Suprapubic skin (tissue), 4 donors: ENCODE measurements at regions not wholly inside any gene's neighbourhood (a gene's known extent, or its start where the extent isn't known, plus 50 kb on each side); places are given as distances from the start of the nearest gene placed in this dataset.

Experiments
- DNase-seq, 2 donors: peaks; one replicate each; pipeline ENCODE4 v3.0.0-alpha.2; 2019; ENCODE audit warnings: low spot score in 2 of 2
- H3K27ac ChIP-seq: fragments of 200-600 bp; sonication (generic); one replicate; pipeline ENCODE4 v1.5.1; 2019
- H3K27me3 ChIP-seq: fragments of 200-600 bp; sonication (generic); one replicate; pipeline ENCODE4 v1.5.1; 2019
- H3K36me3 ChIP-seq: fragments of 200-600 bp; sonication (generic); one replicate; pipeline ENCODE4 v1.5.1; 2019
- H3K4me1 ChIP-seq: fragments of 200-600 bp; sonication (generic); one replicate; pipeline ENCODE4 v1.5.1; 2019
- H3K4me3 ChIP-seq: fragments of 200-600 bp; sonication (generic); one replicate; pipeline ENCODE4 v1.5.1; 2019; ENCODE audit warnings: mild to moderate bottlenecking
- H3K9me3 ChIP-seq: fragments of 200-600 bp; sonication (generic); one replicate; pipeline ENCODE4 v1.5.1; 2019
- CTCF ChIP-seq, 2 donors: fragments of 200-600 bp in 1 of 2; fragments of 450-650 bp in 1 of 2; sonication (generic) in 1 of 2; IDR thresholded peaks; one replicate each; pipeline ENCODE4 v1.5.1; 2016 to 2019; ENCODE audit warnings: antibody characterized with exemption in 2 of 2, mild to moderate bottlenecking in 1 of 2, moderate library complexity in 1 of 2
- EP300 ChIP-seq: sonication (generic); formaldehyde crosslinking; IDR thresholded peaks from one replicate; pipeline ENCODE4 v1.6.1; 2017; ENCODE audit warnings: antibody characterized with exemption
- POLR2A ChIP-seq, 2 donors: fragments of 450-650 bp; IDR thresholded peaks; one replicate each; pipeline ENCODE4 v1.6.1; 2017; ENCODE audit warnings: antibody characterized with exemption in 2 of 2, mild to moderate bottlenecking in 2 of 2, moderate library complexity in 2 of 2
- POLR2AphosphoS5 ChIP-seq, 3 donors: sonication (generic); formaldehyde crosslinking; IDR thresholded peaks; one replicate each; pipeline ENCODE4 v1.6.1; 2017; ENCODE audit warnings: antibody characterized with exemption in 3 of 3
- WGBS: methylation state at CpG from one replicate; pipeline ENCODE4 v1.1.5; 2018; 5-methylcytosine and 5-hydroxymethylcytosine counted together

- 93% methylated on average over 1 of the region's 1 CpG for WGBS
- Histone ChIP-seq H3K27me3 (no peaks in the 10 kb centered on the region), H3K4me3 (no peak overlapping the region), H3K4me1 (no peaks in the 10 kb centered on the region), H3K27ac (no peak overlapping the region), H3K9me3 (no peaks in the 10 kb centered on the region), H3K36me3 (no peaks in the 10 kb centered on the region)
- DNase-seq, result no peak
- TF ChIP-seq POLR2AphosphoS5 (IDR thresholded peaks at IDR 0.05), result no peak
- TF ChIP-seq POLR2A (IDR thresholded peaks at IDR 0.05), result no peak
- TF ChIP-seq EP300, result no peak
- no peak for TF ChIP-seq CTCF (IDR thresholded peaks at IDR 0.05)
Observed at GRCh38 chr12:77553976-77554619, 276.6 kb upstream of the NAV3 start.

- 53% methylated on average over 3 of the region's 3 CpGs for WGBS
- no peak for TF ChIP-seq POLR2A (IDR thresholded peaks at IDR 0.05)
- no peak for TF ChIP-seq EP300
- TF ChIP-seq POLR2AphosphoS5 (IDR thresholded peaks at IDR 0.05), result no peak
- no peak for TF ChIP-seq CTCF (IDR thresholded peaks at IDR 0.05)
- no peak for DNase-seq
- Histone ChIP-seq H3K9me3 (no peaks in the 10 kb centered on the region), H3K4me3 (no peak overlapping the region), H3K27ac (no peak overlapping the region), H3K36me3 (no peaks in the 10 kb centered on the region), H3K27me3 (no peaks in the 10 kb centered on the region), H3K4me1 (no peaks in the 10 kb centered on the region)
Observed at GRCh38 chr12:77549383-77550128, 281.1 kb upstream of the NAV3 start.

DNA sequence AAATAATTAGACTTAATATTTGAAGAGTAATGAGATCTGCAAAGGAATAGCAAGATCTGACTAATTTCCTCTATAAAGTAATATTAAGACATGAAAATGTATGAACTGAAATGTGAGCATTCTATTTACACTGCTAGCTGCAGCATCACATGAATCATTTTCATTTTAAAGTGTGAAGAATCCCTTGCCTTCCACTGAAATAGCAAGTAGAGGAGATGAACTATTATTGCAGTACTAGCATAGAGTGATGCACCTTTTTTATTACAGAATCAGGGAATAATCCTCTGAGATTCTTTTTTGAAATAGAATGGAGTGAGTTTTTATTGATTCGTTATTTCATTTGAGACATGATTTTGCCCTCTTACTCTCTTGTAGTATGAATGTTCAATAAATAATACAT, 281.9 kb upstream of the NAV3 start:
- no peaks in the 10 kb centered on the region for H3K9me3 ChIP-seq
- H3K27ac ChIP-seq, result no peak overlapping the region
- no peak for DNase-seq
- H3K4me1 ChIP-seq, result no peaks in the 10 kb centered on the region
- no peaks in the 10 kb centered on the region for H3K27me3 ChIP-seq
- TF ChIP-seq POLR2AphosphoS5 (IDR thresholded peaks at IDR 0.05), result no peak
- TF ChIP-seq EP300, result no peak
- TF ChIP-seq POLR2A (IDR thresholded peaks at IDR 0.05), result no peak
- TF ChIP-seq CTCF (IDR thresholded peaks at IDR 0.05), result no peak
- WGBS, result 94% methylated on average over 1 of the region's 1 CpG
- H3K4me3 ChIP-seq, result no peak overlapping the region
- H3K36me3 ChIP-seq, result no peaks in the 10 kb centered on the region

DNA sequence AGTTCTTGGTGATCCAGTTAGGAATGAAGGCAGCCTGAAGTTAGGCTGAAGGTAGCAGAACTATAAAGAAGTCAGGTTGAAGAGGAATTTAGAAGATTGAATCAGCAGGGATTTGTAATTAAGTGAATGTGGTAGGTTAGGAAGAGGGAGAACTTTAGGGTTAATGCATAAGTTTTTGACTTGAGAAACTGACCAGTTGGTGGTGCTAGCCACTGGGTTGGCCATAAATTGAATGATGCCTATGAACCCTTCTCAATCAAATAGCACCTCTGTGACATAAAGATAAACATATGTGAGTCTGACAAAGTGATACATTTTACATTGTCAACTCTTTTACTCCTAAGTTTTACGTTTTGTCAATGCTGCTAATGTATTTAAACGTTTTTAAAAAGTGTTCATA, 290.6 kb upstream of the NAV3 start:
- no peaks in the 10 kb centered on the region for H3K36me3 ChIP-seq
- no peaks in the 10 kb centered on the region for H3K4me1 ChIP-seq
- H3K4me3 ChIP-seq, result no peak overlapping the region
- no peaks in the 10 kb centered on the region for H3K9me3 ChIP-seq
- TF ChIP-seq EP300, result no peak
- no peaks in the 10 kb centered on the region for H3K27me3 ChIP-seq
- DNase-seq, result no peak
- no peak overlapping the region for H3K27ac ChIP-seq
- WGBS, result 60% methylated on average over 2 of the region's 2 CpGs

DNA sequence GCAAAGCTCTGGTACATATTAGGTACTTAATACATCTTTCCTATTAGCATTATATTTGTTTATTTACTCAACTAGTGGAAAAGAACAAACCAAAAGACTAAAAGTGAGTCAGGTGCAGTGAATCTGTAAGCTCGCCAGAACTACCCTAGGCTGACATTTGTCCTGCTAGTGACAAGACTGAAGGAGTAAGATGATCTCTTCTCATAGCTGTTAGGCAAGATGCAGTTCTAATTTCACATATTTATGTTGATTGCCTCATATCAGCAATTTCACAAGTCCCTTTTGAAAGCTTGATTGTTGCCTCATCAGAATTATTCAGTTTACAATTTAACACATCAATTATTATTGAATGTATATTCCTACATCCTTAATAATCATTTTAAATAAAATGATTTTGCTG, 293.0 kb upstream of the NAV3 start:
- Histone ChIP-seq H3K4me1 (no peaks in the 10 kb centered on the region), H3K27ac (no peak overlapping the region), H3K27me3 (no peaks in the 10 kb centered on the region), H3K4me3 (no peak overlapping the region), H3K9me3 (no peaks in the 10 kb centered on the region), H3K36me3 (no peaks in the 10 kb centered on the region)
- 82% methylated on average over 1 of the region's 1 CpG for WGBS
- no peak for TF ChIP-seq EP300
- no peak for TF ChIP-seq POLR2A (IDR thresholded peaks at IDR 0.05)
- DNase-seq, result no peak

DNA sequence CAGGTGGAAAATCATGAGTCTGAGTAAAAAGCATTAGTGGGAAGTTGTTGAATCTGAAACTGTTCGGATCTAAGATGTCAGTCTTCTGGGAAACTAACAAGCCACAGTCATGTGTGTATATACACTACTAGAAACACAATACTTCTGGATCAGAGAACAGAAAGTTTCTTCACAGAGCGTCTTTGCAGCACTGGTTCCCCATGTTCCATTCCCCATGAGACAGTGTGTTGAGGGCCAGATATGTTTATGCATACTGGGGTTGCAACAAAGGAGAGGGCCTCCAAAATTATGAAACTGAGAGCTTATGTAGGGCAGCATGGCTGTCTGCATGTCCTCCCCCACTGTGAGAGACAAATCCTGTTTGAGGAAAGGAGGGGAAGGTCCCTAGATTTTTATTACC, 295.0 kb upstream of the NAV3 start:
- H3K9me3 ChIP-seq, result no peaks in the 10 kb centered on the region
- 98% methylated on average over 2 of the region's 2 CpGs for WGBS
- no peak overlapping the region for H3K27ac ChIP-seq
- no peak overlapping the region for H3K4me3 ChIP-seq
- DNase-seq, result no peak
- H3K36me3 ChIP-seq, result no peaks in the 10 kb centered on the region
- TF ChIP-seq CTCF (IDR thresholded peaks at IDR 0.05) (no peak), EP300 (no peak), POLR2AphosphoS5 (IDR thresholded peaks at IDR 0.05) (no peak), POLR2A (IDR thresholded peaks at IDR 0.05) (no peak)
- H3K4me1 ChIP-seq, result no peaks in the 10 kb centered on the region
- H3K27me3 ChIP-seq, result no peaks in the 10 kb centered on the region
